Effector CD8-positive, alpha-beta T cell (primary cell): ENCODE measurements at regions not wholly inside any gene's neighbourhood (a gene's known extent, or its start where the extent isn't known, plus 50 kb on each side); places are given as distances from the start of the nearest gene placed in this dataset.

ENCODE experiments used
- DNase-seq: peaks from one replicate; lab custom pipeline; 2025; lab: John Stamatoyannopoulos, UW

DNA sequence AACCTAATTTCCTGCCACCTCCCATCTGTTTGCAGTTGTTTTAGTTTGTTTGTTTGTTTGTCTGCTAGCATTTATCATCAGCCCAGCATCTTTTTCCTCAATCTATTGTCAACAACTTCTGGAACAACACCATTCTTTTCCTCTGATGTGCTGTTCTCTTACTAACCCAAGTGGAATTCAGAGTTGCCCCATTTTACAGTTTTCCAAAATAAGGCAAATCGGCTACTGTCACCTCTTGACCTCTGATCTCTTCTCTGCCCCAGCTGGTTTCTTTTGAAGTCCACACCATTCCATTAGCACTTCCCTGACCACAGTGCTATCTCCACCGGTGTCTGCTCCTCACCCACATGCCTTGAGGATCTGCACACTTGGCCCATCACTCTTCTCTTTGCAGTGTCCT is 102.4 kb downstream of the EFNB2 start:
- DNase-seq, result no peak

DNA sequence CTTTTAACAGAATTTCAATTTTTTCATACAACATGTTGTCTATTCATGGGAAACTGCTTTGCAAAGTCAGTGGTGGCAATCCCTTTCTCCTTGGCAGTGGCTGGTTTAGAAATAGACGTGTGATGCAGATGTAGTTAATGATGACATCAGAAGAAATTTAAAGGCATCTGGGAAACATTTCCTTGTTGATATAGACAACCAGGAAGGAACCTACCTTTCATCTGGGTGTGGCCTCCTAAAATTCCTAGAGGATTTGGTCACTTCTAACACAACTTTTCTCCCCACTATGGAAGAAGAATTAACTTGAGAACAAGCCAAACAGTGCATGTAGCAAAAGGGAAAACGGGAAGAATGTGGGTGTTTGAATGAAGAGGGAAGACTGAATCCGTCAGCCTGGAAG is 102.8 kb downstream of the EFNB2 start:
- DNase-seq, result no peak

DNA sequence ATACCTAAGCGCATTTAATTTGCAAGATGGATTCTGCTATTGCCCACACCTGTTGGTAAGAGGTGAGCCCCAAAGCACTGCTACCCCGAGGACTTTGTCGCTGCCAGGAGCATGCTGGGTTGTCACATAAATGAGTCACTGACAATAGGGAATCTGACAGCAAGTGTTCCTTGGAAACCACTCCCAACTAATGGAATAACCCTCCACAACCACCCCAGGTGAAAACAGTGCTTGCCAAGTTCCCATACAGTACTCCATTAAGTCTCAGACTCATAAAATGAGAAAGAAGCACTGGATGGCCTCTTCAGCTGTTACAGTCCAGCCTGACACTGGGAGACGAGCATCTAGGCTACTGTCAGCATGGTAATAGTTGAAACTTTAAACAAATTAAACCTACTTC is 108.6 kb downstream of the EFNB2 start:
- DNase-seq, result no peak

DNA sequence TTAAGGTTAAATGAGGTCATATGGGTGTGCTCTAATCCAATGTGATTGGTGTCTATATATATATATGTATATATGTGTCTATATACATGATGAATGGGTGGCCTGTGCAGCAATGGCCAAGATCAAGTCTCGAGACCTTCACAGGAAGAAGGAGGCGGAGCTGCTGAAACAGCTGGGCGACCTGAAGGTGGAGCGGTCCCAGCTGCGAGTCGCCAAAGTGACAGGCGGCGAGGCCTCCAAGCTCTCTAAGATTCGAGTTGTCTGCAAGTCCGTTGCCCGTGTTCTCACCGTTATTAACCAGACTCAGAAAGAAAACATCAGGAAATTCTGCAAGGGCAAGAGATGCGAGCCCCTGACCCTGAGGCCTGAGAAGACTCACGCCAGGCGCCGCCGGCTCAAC is 109.8 kb downstream of the EFNB2 start:
- DNase-seq, result no peak

DNA sequence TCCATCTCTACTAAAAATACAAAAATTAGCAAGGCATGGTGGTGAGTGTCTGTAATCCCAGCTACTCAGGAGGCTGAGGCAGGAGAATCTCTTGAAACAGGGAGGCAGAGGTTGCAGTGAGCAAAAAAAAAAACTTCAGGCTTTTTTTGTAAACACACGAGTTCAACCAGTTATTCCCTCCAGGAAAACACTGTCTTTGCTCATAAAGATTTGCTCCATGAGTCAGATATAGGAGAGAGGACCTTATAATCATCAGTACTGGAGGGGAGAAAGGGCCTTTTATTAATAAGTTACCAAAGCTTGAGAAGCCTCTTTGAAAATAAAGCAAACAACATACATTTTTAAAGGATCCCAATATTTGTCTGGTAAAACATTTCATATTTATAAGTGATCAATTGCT is 110.7 kb downstream of the EFNB2 start:
- no peak for DNase-seq

DNA sequence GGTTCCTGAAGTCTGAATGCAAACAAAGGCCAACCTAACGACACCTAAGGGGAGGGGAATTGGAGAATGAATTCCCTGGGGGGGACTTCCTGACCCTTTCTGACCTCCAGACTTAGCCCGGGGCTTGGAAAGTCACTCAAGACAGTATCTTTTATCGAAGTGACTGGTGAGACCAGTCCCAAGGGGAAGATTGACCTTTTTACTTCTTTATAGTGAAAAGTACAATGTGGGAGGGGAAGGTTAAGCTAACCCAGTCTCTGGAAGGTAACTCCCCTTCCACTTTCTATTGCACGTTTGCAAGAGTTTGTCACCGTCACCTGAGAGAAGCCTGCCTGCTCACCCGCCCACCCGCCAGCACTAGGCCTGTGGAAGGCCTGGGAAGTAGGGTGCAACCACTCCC is 111.9 kb downstream of the EFNB2 start:
- DNase-seq, result no peak

DNA sequence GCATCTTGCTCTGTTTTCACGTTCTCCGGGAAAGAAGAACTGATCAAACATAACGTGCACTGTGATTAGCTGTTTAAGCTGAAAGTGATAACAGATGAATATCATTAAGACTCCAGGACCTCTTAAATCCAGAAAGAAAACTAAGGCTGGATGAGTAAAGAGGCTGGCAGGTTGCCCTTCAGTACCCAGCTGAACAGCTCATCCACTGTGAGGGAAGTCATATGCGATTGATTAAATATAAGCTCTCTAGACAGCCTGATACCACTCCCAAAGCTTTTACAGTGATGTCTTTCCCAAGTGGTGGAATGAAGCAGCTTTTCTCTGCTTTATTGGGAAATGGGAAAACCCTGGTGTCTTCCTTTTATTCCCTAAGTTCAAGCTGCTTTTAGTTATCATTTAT is 116.9 kb downstream of the EFNB2 start:
- no peak for DNase-seq

DNA sequence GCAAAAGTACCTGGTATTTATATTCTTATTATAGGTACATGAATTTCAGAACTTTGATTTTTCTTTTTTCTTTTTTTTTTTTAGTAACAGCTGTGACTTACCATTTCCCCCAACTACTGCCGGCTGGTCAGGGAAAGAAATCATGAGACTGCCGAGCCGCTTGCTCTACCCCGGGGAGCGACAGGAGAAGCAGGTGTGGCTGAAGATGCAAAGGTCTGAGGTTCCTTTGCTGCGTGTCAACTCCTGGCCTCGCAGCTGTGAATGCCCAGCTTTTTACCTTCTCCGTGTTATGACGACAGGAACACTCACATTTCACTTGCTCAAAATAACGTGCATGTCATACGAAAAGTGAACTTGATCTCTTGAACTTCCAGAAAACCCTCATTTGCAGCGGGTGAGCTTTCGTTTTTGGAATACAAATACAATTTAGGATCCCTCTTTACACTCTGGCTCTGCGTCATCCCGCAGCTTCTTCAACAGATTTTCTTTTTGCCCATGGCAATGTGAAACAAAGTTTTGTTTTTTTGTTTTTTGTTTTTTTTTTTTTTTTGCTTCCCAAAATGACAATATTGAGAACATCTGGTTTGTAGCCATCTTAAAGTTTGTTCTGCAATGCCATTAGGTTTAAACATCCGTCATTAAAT is 117.9 kb downstream of the EFNB2 start:
- DNase-seq, result no peak

DNA sequence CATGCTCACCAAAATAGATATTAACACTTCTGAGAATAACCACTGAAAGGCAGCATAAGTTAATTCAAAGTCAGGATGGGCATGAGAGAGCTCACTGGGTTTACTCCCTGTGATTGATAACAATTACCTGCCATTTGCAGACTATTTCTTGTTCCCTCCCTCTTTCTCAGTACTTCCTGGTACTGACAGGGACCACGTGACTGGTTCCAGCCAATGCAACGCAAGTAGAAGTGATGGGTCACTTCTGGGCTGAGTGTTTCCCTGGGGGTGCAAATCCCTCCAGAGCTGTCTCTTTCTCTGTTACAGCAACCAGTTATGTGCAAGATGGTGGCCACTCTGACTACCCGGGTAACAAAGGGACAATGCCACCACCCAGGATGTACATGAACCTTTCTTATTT is 118.8 kb downstream of the EFNB2 start:
- no peak for DNase-seq

DNA sequence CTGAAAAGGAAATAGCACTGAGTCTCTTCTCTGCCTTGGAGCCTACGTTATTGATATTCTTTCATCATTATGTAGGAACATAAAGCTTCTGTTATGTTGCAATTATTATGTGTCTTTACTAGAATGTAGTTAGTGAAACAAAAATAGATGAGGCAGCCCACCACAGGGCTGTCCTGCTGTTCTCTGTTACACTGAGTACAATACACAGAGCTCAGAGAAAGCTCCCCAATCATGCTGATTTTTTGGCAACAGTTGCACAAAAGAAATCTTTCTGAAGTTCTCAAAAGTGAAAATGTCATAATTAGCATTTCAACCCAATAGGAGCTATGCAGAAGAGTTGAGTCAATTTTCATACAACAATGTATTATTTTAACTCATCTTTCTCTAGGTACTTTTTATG is 119.5 kb downstream of the EFNB2 start:
- DNase-seq, result no peak

DNA sequence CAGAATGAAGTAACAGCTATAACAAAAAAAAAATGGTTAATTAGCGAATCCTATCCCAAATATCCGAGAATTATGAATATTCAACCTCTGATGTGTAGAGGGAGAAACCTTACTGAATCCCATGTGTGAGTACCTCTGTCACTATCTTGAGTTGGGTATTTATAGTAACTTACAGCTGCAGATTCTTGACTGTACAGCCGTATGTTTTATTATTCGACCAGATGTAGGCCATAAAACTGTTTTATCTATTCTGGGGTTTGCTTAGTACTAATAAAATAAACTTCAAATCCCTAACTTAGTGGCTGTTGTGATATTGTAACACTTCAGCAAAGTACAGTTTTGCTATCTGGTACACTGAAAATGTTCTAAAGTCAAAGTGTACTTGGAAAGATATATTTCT is 120.0 kb downstream of the EFNB2 start:
- DNase-seq, result no peak

DNA sequence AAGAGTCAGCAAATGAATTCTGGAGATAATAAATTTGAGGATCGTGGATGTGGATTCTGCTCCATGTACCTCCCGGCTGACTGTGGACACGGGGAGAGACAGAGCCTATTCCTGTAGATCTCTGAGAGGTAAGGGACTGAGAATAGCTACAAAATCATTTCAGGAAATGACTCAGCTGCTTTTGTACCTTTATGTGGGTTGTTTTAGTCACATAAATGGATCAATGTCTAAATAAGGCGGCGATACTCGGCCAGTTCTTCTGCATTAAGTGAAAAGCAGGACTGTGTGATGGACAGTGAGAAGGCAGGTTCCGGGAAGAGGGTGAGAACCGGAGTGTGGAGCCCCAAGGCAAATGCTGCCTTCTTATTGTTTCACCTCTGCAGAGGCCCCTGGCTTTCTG is 128.1 kb downstream of the EFNB2 start:
- DNase-seq, result no peak

DNA sequence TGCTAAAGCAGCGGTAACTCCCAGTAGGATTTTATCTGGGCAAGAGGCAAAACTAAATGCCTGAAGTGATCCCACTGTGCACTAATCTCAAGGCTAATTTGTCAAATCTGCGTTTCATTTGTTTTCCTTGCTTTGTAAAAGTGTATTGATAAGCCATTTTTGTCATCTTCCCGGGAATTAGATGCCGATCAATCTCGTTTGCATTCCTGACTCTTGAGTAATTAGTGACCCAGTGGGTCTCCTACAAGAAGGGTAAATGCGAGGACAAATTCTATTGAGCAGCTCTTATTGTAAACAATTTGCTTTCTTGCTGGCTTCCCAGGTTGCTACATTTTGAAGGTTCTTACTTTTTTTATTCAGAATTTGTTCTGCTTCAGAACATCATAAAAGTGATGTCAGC is 129.7 kb downstream of the EFNB2 start:
- no peak for DNase-seq

DNA sequence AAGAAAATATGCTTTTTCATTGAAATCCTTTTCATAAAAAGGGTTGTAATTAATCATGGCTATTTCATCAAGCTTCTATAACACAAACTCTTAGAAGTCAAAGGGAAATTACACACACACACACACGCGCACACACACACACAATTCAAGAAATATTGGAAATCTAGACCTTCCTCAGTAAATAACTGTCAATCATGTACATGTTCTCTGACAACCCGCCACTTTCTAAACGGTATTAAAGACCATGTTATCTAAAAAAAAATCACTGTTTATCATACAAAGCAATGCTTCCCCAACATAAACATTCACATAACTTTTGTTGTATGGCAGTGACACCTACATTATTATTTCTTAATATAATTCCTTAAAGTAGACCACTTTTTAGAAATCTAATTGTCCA is 132.2 kb downstream of the EFNB2 start:
- DNase-seq, result no peak

DNA sequence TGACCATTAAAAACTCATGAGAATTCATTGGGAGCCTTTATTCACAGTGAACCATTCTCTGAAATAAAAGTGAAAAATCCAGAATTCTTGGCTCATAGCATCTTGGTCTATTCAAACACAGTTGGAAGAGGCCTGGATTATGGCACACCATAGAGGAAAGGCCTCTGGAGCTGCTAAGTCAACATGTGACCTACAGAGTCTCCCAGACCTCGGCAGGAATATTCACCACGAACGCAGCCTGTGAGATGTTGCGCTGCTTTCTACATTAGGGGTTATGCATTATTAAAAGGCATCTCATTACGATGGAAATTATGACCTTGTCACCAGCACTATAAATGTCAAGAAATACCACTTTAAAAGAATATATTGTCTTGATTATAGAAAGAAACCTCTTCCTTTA is 132.6 kb downstream of the EFNB2 start:
- no peak for DNase-seq

DNA sequence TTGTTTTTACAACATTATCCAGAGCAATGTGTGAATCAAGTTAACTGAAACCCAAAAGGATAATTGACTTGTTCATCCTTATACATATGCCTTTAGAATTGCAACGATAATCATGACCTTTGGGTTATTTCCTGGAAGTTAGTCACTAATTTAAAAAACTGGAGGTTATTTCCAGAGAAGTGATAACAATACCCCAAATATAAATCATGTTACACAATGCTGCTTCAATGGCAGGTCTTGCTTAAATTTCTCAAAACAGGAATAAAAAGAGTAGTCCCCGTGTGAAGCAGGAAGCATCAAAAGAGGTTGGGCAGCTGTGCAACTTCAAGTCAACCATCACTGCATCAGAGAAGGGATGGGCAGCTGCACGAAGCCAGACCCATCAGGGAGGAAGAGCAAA is 134.4 kb downstream of the EFNB2 start:
- DNase-seq, result no peak

DNA sequence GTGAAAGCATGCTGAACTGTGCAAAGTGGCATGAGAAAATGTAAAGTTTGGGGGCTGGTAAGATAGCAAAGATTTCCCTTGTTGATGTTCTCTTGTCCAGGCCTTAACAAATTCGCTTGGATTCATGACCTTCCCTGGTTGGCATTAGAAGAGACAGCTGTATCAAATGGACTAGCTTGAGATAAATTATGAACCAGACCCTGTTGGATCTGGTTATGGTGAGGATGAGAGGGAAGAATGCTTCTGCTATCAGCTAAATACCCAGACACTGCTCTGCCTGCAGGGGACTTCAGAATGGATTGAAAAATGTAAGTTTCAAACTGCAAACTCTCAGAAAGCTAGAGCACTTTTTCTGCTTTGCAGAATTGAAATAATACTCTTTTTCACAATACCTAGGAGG is 135.2 kb downstream of the EFNB2 start:
- no peak for DNase-seq

DNA sequence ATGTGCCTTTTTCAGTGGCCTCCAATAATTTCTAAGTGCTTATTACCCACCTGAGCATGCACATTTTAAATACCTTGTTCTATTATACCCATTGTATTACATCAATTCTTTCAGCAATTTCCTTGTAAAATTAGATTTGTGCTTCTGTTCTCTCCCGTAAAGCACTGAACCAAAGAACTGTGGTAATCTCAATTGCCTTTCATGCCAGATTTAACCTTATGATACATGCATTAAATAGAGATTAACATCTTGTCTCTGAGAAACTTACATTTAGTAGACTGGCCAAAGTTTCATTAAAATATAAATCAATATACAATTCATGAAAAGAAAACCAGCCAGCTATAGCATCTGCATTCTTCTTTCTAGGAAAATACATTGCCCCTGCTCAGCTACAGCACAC is 137.2 kb downstream of the EFNB2 start:
- DNase-seq, result no peak

DNA sequence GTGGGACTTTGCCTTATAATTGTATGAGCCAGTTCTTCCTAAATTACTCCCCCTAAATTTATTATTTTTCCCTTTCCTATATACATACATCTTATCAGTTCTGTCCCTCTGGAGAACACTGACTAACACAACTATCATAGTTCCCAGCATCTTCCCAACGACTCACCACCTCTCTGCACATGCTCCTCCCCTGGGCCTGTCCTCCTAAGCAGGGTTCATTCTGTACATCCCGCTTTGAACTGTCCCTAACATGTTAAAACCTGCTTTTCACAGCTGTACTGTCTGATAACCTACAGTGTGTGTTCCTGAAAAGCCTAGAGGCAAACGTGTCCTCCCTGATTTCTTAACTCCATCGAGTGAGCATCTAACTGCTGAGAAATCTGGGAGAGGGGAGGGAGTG is 141.7 kb downstream of the EFNB2 start:
- no peak for DNase-seq

DNA sequence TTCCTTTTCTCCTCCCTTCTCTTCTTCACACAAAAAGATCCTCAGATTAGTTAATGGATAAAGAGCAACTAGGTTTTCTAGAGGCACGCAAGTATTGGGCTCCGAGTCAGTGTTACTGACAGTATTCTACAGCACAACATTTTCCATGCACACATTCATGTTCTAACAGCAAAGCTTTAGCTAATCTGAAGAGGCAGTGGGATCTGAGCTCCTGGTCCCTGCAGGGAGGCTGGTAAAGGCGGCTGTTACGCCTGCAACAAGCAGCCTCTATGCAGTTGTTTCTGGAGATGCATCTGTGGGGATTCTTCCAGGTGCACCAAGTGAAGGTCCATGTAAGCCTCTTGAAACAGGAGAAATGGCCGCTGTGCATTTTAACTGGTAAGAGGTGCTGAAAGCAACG is 143.8 kb downstream of the EFNB2 start:
- DNase-seq, result no peak

DNA sequence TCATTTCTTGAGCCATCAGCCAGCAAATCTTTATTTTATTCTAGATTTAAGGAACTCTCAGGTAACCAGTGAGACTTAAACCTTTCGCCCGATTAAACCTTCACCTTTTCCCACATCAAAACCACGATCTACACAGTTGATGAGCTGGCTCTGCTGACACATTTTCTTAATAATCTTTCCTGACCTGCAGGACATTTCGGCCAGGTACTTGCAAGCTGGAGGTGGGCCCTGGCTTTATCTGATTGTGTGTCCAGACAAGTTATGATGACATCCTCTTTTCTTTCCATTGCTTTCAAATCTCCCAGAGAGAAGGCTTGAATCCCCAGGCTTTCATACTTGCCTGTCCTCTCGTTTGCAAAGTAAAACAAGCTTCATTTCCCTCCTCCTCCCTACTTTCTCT is 144.2 kb downstream of the EFNB2 start:
- DNase-seq, result no peak

DNA sequence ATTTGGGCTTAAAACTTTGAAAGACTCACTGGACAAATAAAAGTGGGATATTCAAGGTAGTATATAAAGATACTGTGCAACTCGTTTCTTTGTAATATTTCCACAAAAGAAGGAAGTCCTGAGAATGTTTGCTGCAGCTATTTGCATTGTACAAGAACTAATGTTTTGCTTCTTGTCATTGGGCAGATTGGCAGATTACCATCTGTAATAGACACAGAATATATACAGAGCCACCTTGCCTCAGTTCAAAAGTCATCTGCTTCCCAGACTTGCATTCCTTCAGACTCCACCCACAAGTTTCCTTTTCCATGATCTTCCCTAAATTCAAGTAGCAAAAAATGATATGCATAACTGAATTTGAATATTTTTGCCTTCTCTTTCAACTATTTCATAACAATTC is 145.1 kb downstream of the EFNB2 start:
- no peak for DNase-seq

DNA sequence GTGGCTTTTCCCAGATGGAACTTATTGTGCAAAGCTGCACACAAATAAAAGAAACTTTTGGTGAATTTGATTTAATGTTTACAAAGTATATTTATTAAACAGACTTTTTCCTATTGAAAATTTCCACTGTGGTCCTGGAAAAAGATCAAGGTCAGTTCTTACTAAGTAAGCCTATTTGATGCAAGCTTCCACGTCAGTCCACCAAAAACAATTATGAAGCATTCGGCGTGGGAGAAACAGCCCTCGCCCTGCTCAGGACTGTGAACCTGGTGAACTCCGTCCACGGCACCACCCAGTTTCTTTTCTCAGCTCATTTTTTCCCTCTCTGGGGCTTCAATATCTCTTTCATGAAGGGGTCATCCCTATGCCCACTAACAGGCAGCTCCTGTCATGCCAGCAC is 149.8 kb downstream of the EFNB2 start:
- no peak for DNase-seq

DNA sequence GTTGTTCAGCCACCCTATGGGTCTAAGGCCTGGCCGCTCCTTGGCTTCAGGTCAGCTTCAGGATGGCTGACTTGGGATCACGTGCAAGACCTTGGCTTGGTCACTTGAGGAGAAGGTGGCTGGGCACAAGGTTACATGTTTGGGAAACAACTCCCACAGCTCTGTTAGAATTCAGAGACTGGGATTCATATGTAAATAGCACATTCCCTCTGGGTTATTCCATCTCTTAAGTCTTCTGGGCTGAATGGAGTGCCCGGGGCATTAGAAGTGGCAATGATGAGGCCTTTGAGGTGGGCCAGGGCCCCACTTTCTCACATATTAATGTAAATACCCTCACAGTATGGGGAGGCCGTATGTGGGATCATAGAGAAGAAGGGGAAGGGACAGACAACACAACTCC is 150.9 kb downstream of the EFNB2 start:
- DNase-seq, result no peak

DNA sequence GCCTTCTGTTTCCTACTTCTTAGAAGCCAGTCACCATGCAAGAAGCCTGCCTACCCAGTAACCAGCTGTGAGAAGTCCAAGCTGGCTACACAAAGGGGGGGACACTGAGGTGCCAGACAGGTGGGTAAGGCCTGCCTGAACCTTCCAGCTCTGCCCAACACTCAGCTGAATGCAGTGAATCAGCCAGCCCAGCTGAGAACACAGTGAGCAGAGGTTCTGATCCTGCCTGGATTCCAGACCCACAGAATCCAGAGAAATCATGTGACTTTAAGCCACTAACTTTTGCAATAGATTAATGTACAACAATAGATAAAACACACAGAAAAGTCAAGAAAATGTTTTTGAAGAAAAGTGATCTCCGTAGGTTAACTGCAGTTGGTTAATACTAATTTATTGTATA is 151.7 kb downstream of the EFNB2 start:
- no peak for DNase-seq
